ENCODE measurements at regions not wholly inside any gene's neighbourhood (a gene's known extent, or its start where the extent isn't known, plus 50 kb on each side); places are given as distances from the start of the nearest gene placed in this dataset.

GRCh38 chrX:5829469-5829868, 399.2 kb downstream of the NLGN4X start:
- no peak for DNase-seq (ENCODE audit: extremely low read depth, low read depth, low spot score)

- DNase-seq (ENCODE audit: extremely low read depth, low read depth, low spot score), result no peak
Observed at GRCh38 chrX:5829060-5829459, 399.6 kb downstream of the NLGN4X start.

GRCh38 chrX:5823903-5824302, 404.8 kb downstream of the NLGN4X start:
- DNase-seq (ENCODE audit: extremely low read depth, low read depth, low spot score), result no peak

GRCh38 chrX:5810636-5811035, 418.0 kb downstream of the NLGN4X start:
- DNase-seq (ENCODE audit: extremely low read depth, low read depth, low spot score), result no peak

GRCh38 chrX:5807181-5807580, 421.5 kb downstream of the NLGN4X start:
- no peak for DNase-seq (ENCODE audit: extremely low read depth, low read depth, low spot score)

GRCh38 chrX:5802391-5802790, 426.3 kb downstream of the NLGN4X start:
- DNase-seq (ENCODE audit: extremely low read depth, low read depth, low spot score), result no peak

GRCh38 chrX:5791721-5792120, 436.9 kb downstream of the NLGN4X start:
- no peak for DNase-seq (ENCODE audit: extremely low read depth, low read depth, low spot score)

GRCh38 chrX:5788910-5789309, 439.8 kb downstream of the NLGN4X start:
- DNase-seq (ENCODE audit: extremely low read depth, low read depth, low spot score), result no peak

- DNase-seq (ENCODE audit: extremely low read depth, low read depth, low spot score), result no peak
Observed at GRCh38 chrX:5780821-5781220, 447.8 kb downstream of the NLGN4X start.

- no peak for DNase-seq (ENCODE audit: extremely low read depth, low read depth, low spot score)
Observed at GRCh38 chrX:5775846-5776430, 452.7 kb downstream of the NLGN4X start.

- DNase-seq (ENCODE audit: extremely low read depth, low read depth, low spot score), result no peak
Observed at GRCh38 chrX:5774446-5774845, 454.2 kb downstream of the NLGN4X start.

- no peak for DNase-seq (ENCODE audit: extremely low read depth, low read depth, low spot score)
Observed at GRCh38 chrX:5771441-5771840, 457.2 kb downstream of the NLGN4X start.

GRCh38 chrX:5756616-5757015, 472.1 kb downstream of the NLGN4X start:
- DNase-seq (ENCODE audit: extremely low read depth, low read depth, low spot score), result no peak

- no peak for DNase-seq (ENCODE audit: extremely low read depth, low read depth, low spot score)
Observed at GRCh38 chrX:5753291-5753690, 475.4 kb downstream of the NLGN4X start.

GRCh38 chrX:5752831-5753230, 475.8 kb downstream of the NLGN4X start:
- no peak for DNase-seq (ENCODE audit: extremely low read depth, low read depth, low spot score)

- no peak for DNase-seq (ENCODE audit: extremely low read depth, low read depth, low spot score)
Observed at GRCh38 chrX:5748586-5749150, 480.0 kb downstream of the NLGN4X start.

- no peak for DNase-seq (ENCODE audit: extremely low read depth, low read depth, low spot score)
Observed at GRCh38 chrX:5746231-5746630, 482.4 kb downstream of the NLGN4X start.

- no peak for DNase-seq (ENCODE audit: extremely low read depth, low read depth, low spot score)
Observed at GRCh38 chrX:5733501-5733900, 495.2 kb downstream of the NLGN4X start.

GRCh38 chrX:5730556-5730955, 498.1 kb downstream of the NLGN4X start:
- no peak for DNase-seq (ENCODE audit: extremely low read depth, low read depth, low spot score)

- DNase-seq (ENCODE audit: extremely low read depth, low read depth, low spot score), result no peak
Observed at GRCh38 chrX:5726224-5726623, 502.4 kb downstream of the NLGN4X start.

GRCh38 chrX:5724123-5724522, 504.5 kb downstream of the NLGN4X start:
- DNase-seq (ENCODE audit: extremely low read depth, low read depth, low spot score), result no peak

GRCh38 chrX:5718651-5719050, 510.0 kb downstream of the NLGN4X start:
- no peak for DNase-seq (ENCODE audit: extremely low read depth, low read depth, low spot score)

- no peak for DNase-seq (ENCODE audit: extremely low read depth, low read depth, low spot score)
Observed at GRCh38 chrX:5716666-5717065, 512.0 kb downstream of the NLGN4X start.
